CD4-positive, alpha-beta memory T cell (primary cell): ENCODE measurements at regions not wholly inside any gene's neighbourhood (a gene's known extent, or its start where the extent isn't known, plus 50 kb on each side); places are given as distances from the start of the nearest gene placed in this dataset.

Experiments
- CTCF ChIA-PET: fragments of 350-600 bp; sonication (Branson Sonifier 250); formaldehyde crosslinking; loops from one replicate; lab custom pipeline; 2021; ENCODE audit warnings: inconsistent platforms; ENCODE audit not compliant: partially characterized antibody; lab: Charles Lee
- POLR2A ChIA-PET: fragments of 350-600 bp; sonication (Branson Sonifier 250); formaldehyde crosslinking; loops from one replicate; lab custom pipeline; 2021; ENCODE audit not compliant: partially characterized antibody; lab: Charles Lee
- DNase-seq, 5 donors: peaks; one replicate each; pipeline versions ENCODE4 v3.0.0 to v3.0.0-alpha.2; 2020 to 2022; ENCODE audit warnings: mixed read lengths in 1 of 5
- H3K27ac ChIP-seq: one replicate; pipeline ENCODE4 v1.7.0; 2013; ENCODE audit warnings: low read depth, low read length
- H3K27me3 ChIP-seq: 2 replicates; pipeline ENCODE4 v1.7.0; 2013; ENCODE audit warnings: mild to moderate bottlenecking, low read length, moderate library complexity; ENCODE audit not compliant: insufficient read depth
- H3K36me3 ChIP-seq: 2 replicates; pipeline ENCODE4 v1.7.0; 2013; ENCODE audit warnings: mild to moderate bottlenecking, low read length, moderate library complexity; ENCODE audit not compliant: insufficient read depth
- H3K4me1 ChIP-seq: 2 replicates; pipeline ENCODE4 v1.7.0; 2013; ENCODE audit warnings: mild to moderate bottlenecking, low read length, moderate library complexity; ENCODE audit not compliant: insufficient read depth
- H3K4me3 ChIP-seq, 2 donors: one replicate each; pipeline ENCODE4 v1.7.0; 2013; ENCODE audit warnings: low read length in 2 of 2, mild to moderate bottlenecking in 1 of 2
- H3K9me3 ChIP-seq, 2 donors: one replicate each; pipeline ENCODE4 v1.7.0; 2013; ENCODE audit warnings: low read length in 2 of 2, control low read depth in 1 of 2; ENCODE audit not compliant: control insufficient read depth in 1 of 2
- H3K27ac Mint-ChIP-seq, 7 donors: one replicate each; pipeline ENCODE4 v1.8.0; 2020 to 2021; ENCODE audit warnings: mixed read lengths in 7 of 7, mild to moderate bottlenecking in 6 of 7, inconsistent platforms in 3 of 7, moderate library complexity in 3 of 7
- H3K27me3 Mint-ChIP-seq, 2 donors: one replicate each; pipeline ENCODE4 v1.8.0; 2020 to 2021; ENCODE audit warnings: mixed read lengths in 2 of 2
- H3K36me3 Mint-ChIP-seq, 2 donors: one replicate each; pipeline ENCODE4 v1.8.0; 2020 to 2021; ENCODE audit warnings: mixed read lengths in 2 of 2, inconsistent platforms in 1 of 2, mild to moderate bottlenecking in 1 of 2
- H3K4me1 Mint-ChIP-seq, 4 donors: one replicate each; pipeline ENCODE4 v1.8.0; 2020 to 2021; ENCODE audit warnings: mixed read lengths in 4 of 4, mild to moderate bottlenecking in 1 of 4
- H3K4me3 Mint-ChIP-seq, 8 donors: one replicate each; pipeline ENCODE4 v1.8.0; 2020 to 2021; ENCODE audit warnings: mixed read lengths in 8 of 8, mild to moderate bottlenecking in 7 of 8, moderate library complexity in 6 of 8, inconsistent platforms in 3 of 8
- H3K9me3 Mint-ChIP-seq, 8 donors: one replicate each; pipeline ENCODE4 v1.8.0; 2020 to 2021; ENCODE audit warnings: mixed read lengths in 8 of 8, mild to moderate bottlenecking in 5 of 8, inconsistent platforms in 3 of 8, moderate library complexity in 1 of 8
- intact Hi-C: fragments of 100-400 bp; cut with micrococcal nuclease; formaldehyde crosslinking; loops from one replicate; pipeline ENCODE4 v1.15.1; 2023

DNA sequence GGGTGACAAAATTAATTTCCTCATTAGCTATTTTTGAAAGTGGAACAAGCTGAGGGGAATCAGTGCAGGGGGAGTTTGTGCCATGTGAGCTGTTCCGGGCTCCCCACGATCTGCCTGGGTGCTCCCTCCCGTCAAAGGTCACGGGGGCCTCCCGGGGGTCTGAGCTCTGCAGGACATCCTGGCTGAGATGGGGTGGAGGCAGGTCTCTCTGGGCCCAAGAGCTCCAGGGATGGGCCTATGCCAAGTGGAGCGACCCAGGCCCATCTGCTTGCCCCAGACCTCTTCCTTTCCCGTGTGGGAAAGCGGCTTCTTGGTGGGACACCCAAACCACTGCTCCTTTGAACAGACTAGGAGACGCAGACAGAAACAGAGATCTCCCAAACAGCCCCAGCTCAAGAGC lies 143.3 kb upstream of the ID2 start:
- ChIA-PET POLR2A (no interaction called here), CTCF (interaction anchor here (1.3 kb wide), 1 partner anchor 24 kb away, joined by 3 read pairs; no protein-coding TSS in a partner anchor)
- Histone ChIP-seq H3K27ac (no peak overlapping the region), H3K4me1 (peaks cover 56% of the 10 kb centered on the region), H3K9me3 (no peaks in the 10 kb centered on the region), H3K4me3 (no peak overlapping the region), H3K36me3 (no peaks in the 10 kb centered on the region), H3K27me3 (no peaks in the 10 kb centered on the region)
- Mint-ChIP-seq H3K4me1 (peaks cover 33 to 68% (median 45%) of the 10 kb centered on the region in 4 donors), H3K4me3 (no peak overlapping the region), H3K9me3 (peaks cover 0 to 2% (median 0%) of the 10 kb centered on the region in 8 donors), H3K36me3 (no peaks in the 10 kb centered on the region), H3K27ac (peak overlapping the region in 2 of 7 donors; percentile 18 to 55), H3K27me3 (no peaks in the 10 kb centered on the region)
- intact Hi-C loops, result no loop called here
- DNase-seq, result no peak

GRCh38 chr2:8538931-8539621 lies 142.8 kb upstream of the ID2 start:
- CTCF ChIA-PET, result interaction anchor here (1.5 kb wide), 1 partner anchor 50 kb away, joined by 3 read pairs; no protein-coding TSS in a partner anchor
- H3K4me3 Mint-ChIP-seq, result peak overlapping the region in 2 of 8 donors; percentile 10 to 25
- H3K9me3 Mint-ChIP-seq, result peaks cover 0 to 2% (median 0%) of the 10 kb centered on the region in 8 donors
- no peak for DNase-seq
- Histone ChIP-seq H3K27ac (no peak overlapping the region), H3K4me1 (peaks cover 62% of the 10 kb centered on the region), H3K36me3 (no peaks in the 10 kb centered on the region), H3K4me3 (no peak overlapping the region), H3K27me3 (no peaks in the 10 kb centered on the region), H3K9me3 (no peaks in the 10 kb centered on the region)
- no peaks in the 10 kb centered on the region for H3K27me3 Mint-ChIP-seq
- H3K36me3 Mint-ChIP-seq, result no peaks in the 10 kb centered on the region
- peaks cover 36 to 74% (median 50%) of the 10 kb centered on the region in 4 donors for H3K4me1 Mint-ChIP-seq
- intact Hi-C loops, result no loop called here
- no peak overlapping the region for H3K27ac Mint-ChIP-seq
- POLR2A ChIA-PET, result interaction anchor here (1.1 kb wide), 1 partner anchor 143 kb away, joined by 3 read pairs; no protein-coding TSS in a partner anchor

DNA sequence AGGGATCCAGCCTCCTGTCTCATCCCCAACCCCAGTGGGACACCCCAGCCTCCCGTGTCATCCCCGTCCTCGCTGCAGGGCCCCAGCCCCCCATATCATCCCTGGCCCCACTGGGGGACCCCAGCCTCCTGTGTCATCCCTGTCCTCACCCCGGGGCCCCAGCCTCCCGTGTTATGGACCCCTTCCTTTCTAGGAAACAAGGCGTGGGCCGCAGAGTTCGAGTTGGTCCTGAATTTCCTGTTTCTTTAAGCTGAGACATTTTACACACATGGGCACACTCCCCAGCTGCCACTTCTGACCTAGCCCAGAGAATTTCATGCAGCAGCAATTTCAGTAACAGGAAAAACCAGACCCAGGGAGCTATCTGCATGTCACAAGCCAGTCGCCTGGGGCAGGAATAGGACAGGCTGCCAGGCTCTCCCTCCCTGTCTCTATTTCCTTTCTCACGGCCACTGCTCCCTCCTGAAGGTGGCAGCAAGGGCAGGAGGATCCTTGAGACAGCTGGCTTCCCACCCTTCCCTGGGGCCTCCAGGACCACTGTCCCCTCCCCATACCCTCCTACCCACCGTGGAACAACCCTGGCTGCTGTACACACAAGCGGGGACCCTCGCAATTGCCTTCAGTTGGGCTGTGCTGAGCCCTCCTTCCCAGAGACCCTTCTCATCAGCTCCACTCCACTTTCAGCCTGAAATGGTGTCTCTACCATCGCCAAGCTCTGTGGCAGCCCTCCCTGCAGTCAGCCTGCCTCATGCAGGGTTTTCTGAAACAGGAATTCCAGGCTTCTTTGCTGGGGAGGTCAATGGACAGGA lies 141.9 kb upstream of the ID2 start:
- ChIA-PET POLR2A (interaction anchor here (0.6 to 1.1 kb wide), 3 partner anchors 35 to 1016 kb away, joined by 3 read pairs; no protein-coding TSS in a partner anchor), CTCF (interaction anchor here (1.5 kb wide), 1 partner anchor 51 kb away, joined by 3 read pairs; no protein-coding TSS in a partner anchor)
- intact Hi-C loops, result loop anchor here (5.0 kb wide), 1 partner anchor 813 kb away; no protein-coding TSS in a partner anchor
- Histone ChIP-seq H3K27ac (peak overlapping the region; percentile 10), H3K4me3 (no peak overlapping the region), H3K27me3 (no peaks in the 10 kb centered on the region), H3K4me1 (peaks cover 71% of the 10 kb centered on the region), H3K9me3 (no peaks in the 10 kb centered on the region), H3K36me3 (no peaks in the 10 kb centered on the region)
- H3K4me1 Mint-ChIP-seq, result peaks cover 44 to 82% (median 59%) of the 10 kb centered on the region in 4 donors
- no peaks in the 10 kb centered on the region for H3K36me3 Mint-ChIP-seq
- peak overlapping the region in 6 of 8 donors; percentile 32 to 69 (median 54) for H3K4me3 Mint-ChIP-seq
- H3K27ac Mint-ChIP-seq, result peak overlapping the region in 5 of 7 donors; percentile 72 to 97 (median 83)
- no peak for DNase-seq
- H3K27me3 Mint-ChIP-seq, result no peaks in the 10 kb centered on the region
- H3K9me3 Mint-ChIP-seq, result peaks cover 0 to 2% (median 0%) of the 10 kb centered on the region in 8 donors

DNA sequence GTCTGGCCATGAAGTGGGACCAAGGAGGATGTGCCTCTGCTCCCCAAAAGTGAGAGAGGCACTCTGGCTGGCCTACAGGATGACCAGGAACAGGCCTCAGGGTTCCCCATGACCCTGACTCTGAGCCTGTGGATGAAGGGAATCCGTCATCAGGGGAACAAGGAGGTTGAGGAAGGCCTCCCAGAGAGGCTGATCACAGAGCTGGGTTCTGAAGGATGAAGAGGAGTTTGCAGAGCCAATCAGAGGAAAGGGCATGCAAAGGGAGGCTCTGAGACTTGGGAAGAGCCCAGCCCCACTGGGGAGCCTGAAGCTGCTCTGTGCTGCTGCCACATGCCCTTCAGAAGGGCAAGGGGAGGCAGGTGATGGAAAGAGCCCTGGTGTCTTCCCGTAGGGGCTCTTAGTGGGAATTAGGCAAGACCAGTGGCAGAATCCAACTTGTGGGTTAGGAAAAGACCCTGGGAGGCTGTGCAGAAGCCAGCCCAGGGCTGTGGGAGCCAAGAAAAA lies 141.3 kb upstream of the ID2 start:
- POLR2A ChIA-PET, result interaction anchor here (0.6 kb wide), 1 partner anchor 1017 kb away, joined by 3 read pairs; no protein-coding TSS in a partner anchor
- H3K4me3 Mint-ChIP-seq, result peak overlapping the region in 7 of 8 donors; percentile 32 to 69 (median 38)

GRCh38 chr2:8541223-8541622 lies 140.6 kb upstream of the ID2 start:
- no peaks in the 10 kb centered on the region for H3K27me3 ChIP-seq
- intact Hi-C loops, result loop anchor here (5.0 kb wide), 1 partner anchor 814 kb away; no protein-coding TSS in a partner anchor
- peak overlapping the region; percentile 6 for H3K27ac ChIP-seq
- Mint-ChIP-seq H3K4me3 (peak overlapping the region in 7 of 8 donors; percentile 14 to 69 (median 38)), H3K9me3 (peaks cover 0 to 2% (median 0%) of the 10 kb centered on the region in 8 donors), H3K27me3 (no peaks in the 10 kb centered on the region), H3K27ac (peak overlapping the region; percentile 53 to 97 (median 74)), H3K36me3 (no peaks in the 10 kb centered on the region), H3K4me1 (peaks cover 44 to 85% (median 65%) of the 10 kb centered on the region in 4 donors)
- ChIA-PET POLR2A (no interaction called here), CTCF (no interaction called here)
- no peak overlapping the region for H3K4me3 ChIP-seq
- H3K4me1 ChIP-seq, result peaks cover 74% of the 10 kb centered on the region
- DNase-seq, result no peak
- no peaks in the 10 kb centered on the region for H3K36me3 ChIP-seq
- H3K9me3 ChIP-seq, result no peaks in the 10 kb centered on the region

More for the DNA sequence above, 141.3 kb upstream of the ID2 start:
- Mint-ChIP-seq H3K4me1 (peaks cover 48 to 88% (median 65%) of the 10 kb centered on the region in 4 donors), H3K27ac (peak overlapping the region; percentile 33 to 97 (median 74)), H3K36me3 (no peaks in the 10 kb centered on the region), H3K27me3 (no peaks in the 10 kb centered on the region), H3K9me3 (peaks cover 0 to 2% (median 0%) of the 10 kb centered on the region in 8 donors)
- H3K4me3 ChIP-seq, result no peak overlapping the region
- CTCF ChIA-PET, result interaction anchor here (1.5 kb wide), 1 partner anchor 52 kb away, joined by 3 read pairs; no protein-coding TSS in a partner anchor
- no peaks in the 10 kb centered on the region for H3K27me3 ChIP-seq
- intact Hi-C loops, result loop anchor here (5.0 kb wide), 1 partner anchor 813 kb away; no protein-coding TSS in a partner anchor
- H3K9me3 ChIP-seq, result no peaks in the 10 kb centered on the region
- H3K36me3 ChIP-seq, result no peaks in the 10 kb centered on the region
- no peak for DNase-seq
- H3K4me1 ChIP-seq, result peaks cover 74% of the 10 kb centered on the region
- no peak overlapping the region for H3K27ac ChIP-seq

DNA sequence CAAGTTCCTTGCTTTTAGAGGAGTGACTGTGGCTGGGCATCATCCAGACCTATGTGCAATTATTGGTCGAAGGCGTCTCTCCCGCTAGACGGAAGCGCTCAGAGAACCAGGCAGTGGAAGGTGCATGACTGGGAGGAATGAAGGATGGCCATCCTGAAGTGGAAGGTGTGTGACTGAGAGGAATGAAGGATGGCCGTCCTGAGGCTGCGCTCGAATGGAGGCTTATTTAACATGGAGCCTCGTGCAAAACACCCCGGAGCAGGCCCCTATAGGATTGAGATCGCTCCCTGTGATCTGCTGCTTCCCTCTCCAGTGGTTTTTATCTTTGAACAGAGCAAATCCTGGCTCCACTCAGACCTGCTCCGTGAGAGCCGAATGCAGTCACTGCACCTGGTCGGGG lies 140.2 kb upstream of the ID2 start:
- Mint-ChIP-seq H3K36me3 (no peaks in the 10 kb centered on the region), H3K27me3 (no peaks in the 10 kb centered on the region), H3K9me3 (peaks cover 0 to 2% (median 0%) of the 10 kb centered on the region in 8 donors), H3K4me1 (peaks cover 42 to 85% (median 65%) of the 10 kb centered on the region in 4 donors), H3K27ac (peak overlapping the region; percentile 53 to 97 (median 74)), H3K4me3 (peak overlapping the region in 6 of 8 donors; percentile 9 to 69 (median 40))
- CTCF ChIA-PET, result no interaction called here
- no peak overlapping the region for H3K4me3 ChIP-seq
- H3K27ac ChIP-seq, result peak overlapping the region; percentile 69
- POLR2A ChIA-PET, result interaction anchor here (3.6 to 3.8 kb wide), 2 partner anchors 64 to 140 kb away, joined by 22 to 59 read pairs; partner anchors contain the start of gene ID2
- no peaks in the 10 kb centered on the region for H3K36me3 ChIP-seq
- DNase-seq, result no peak
- H3K9me3 ChIP-seq, result no peaks in the 10 kb centered on the region
- H3K27me3 ChIP-seq, result no peaks in the 10 kb centered on the region
- intact Hi-C loops, result loop anchor here (5.0 kb wide), 1 partner anchor 814 kb away; no protein-coding TSS in a partner anchor
- peaks cover 76% of the 10 kb centered on the region for H3K4me1 ChIP-seq
